MM.1S (cell line): ENCODE measurements at regions not wholly inside any gene's neighbourhood (a gene's known extent, or its start where the extent isn't known, plus 50 kb on each side); places are given as distances from the start of the nearest gene placed in this dataset.

ENCODE experiments used
- DNase-seq: peaks from one replicate; pipeline ENCODE4 v3.0.0-alpha.2; 2015
- H2AFZ ChIP-seq: fragments of 300-600 bp; sonication (generic); 2 replicates; pipeline ENCODE4 v1.6.0; 2016; ENCODE audit warnings: antibody characterized with exemption, low read length
- H3F3A ChIP-seq: fragments of 300-600 bp; sonication (generic); 2 replicates; pipeline ENCODE4 v1.6.1; 2016; ENCODE audit warnings: mild to moderate bottlenecking, antibody characterized with exemption, low read length, moderate library complexity, mixed read lengths; ENCODE audit not compliant: insufficient read depth
- H3K27ac ChIP-seq: fragments of 300-600 bp; sonication (generic); 2 replicates; pipeline ENCODE4 v1.5.1; 2016; ENCODE audit warnings: mild to moderate bottlenecking, low read length
- H3K27me3 ChIP-seq: fragments of 300-600 bp; sonication (generic); replicated peaks from 2 replicates; pipeline ENCODE4 v1.6.0; 2016; ENCODE audit warnings: low read length; ENCODE audit not compliant: insufficient read depth
- H3K36me3 ChIP-seq: fragments of 300-600 bp; sonication (generic); replicated peaks from 2 replicates; pipeline ENCODE4 v1.6.1; 2016; ENCODE audit warnings: mild to moderate bottlenecking, low read length, mixed read lengths; ENCODE audit not compliant: insufficient read depth
- H3K4me1 ChIP-seq: fragments of 300-600 bp; sonication (generic); 2 replicates; pipeline ENCODE4 v1.6.1; 2016; ENCODE audit warnings: low read length, mixed read lengths
- H3K4me2 ChIP-seq: fragments of 300-600 bp; sonication (generic); 2 replicates; pipeline ENCODE4 v1.6.0; 2016; ENCODE audit warnings: low read depth, low read length
- H3K4me3 ChIP-seq: fragments of 300-600 bp; sonication (generic); 2 replicates; pipeline ENCODE4 v1.5.1; 2016; ENCODE audit warnings: low read length, mixed read lengths
- H3K79me2 ChIP-seq: fragments of 300-600 bp; sonication (generic); 2 replicates; pipeline ENCODE4 v1.6.1; 2016; ENCODE audit warnings: mixed run types, low read length, mixed read lengths
- H3K9ac ChIP-seq: fragments of 300-600 bp; sonication (generic); 2 replicates; pipeline ENCODE4 v1.6.1; 2016; ENCODE audit warnings: low read length, mixed read lengths
- H3K9me2 ChIP-seq: fragments of 300-600 bp; sonication (generic); replicated peaks from 2 replicates; pipeline ENCODE4 v1.6.1; 2016; ENCODE audit warnings: mild to moderate bottlenecking, low read length, mixed read lengths; ENCODE audit not compliant: insufficient read depth
- H3K9me3 ChIP-seq: fragments of 300-600 bp; sonication (generic); replicated peaks from 2 replicates; pipeline ENCODE4 v1.6.1; 2016; ENCODE audit warnings: mild to moderate bottlenecking, low read length, mixed read lengths; ENCODE audit not compliant: insufficient read depth
- H4K20me1 ChIP-seq: fragments of 300-600 bp; sonication (generic); 2 replicates; pipeline ENCODE4 v1.6.1; 2016; ENCODE audit warnings: mild to moderate bottlenecking, low read length, moderate library complexity, mixed read lengths; ENCODE audit not compliant: insufficient read depth
- CTCF ChIP-seq: fragments of 300-600 bp; sonication (generic); IDR thresholded peaks from 2 replicates; pipeline ENCODE4 v1.5.1; 2016; ENCODE audit warnings: antibody characterized with exemption, low read length, mixed read lengths
- EZH2 ChIP-seq: fragments of 300-600 bp; sonication (generic); optimal IDR thresholded peaks from 2 replicates; pipeline ENCODE3; 2017; ENCODE audit warnings: low read depth, mild to moderate bottlenecking, antibody characterized with exemption, low read length, mixed read lengths
- EZH2phosphoT487 ChIP-seq: fragments of 300-600 bp; sonication (generic); IDR thresholded peaks from 2 replicates; pipeline ENCODE4 v1.6.1; 2018; ENCODE audit warnings: antibody characterized with exemption, low read length

DNA sequence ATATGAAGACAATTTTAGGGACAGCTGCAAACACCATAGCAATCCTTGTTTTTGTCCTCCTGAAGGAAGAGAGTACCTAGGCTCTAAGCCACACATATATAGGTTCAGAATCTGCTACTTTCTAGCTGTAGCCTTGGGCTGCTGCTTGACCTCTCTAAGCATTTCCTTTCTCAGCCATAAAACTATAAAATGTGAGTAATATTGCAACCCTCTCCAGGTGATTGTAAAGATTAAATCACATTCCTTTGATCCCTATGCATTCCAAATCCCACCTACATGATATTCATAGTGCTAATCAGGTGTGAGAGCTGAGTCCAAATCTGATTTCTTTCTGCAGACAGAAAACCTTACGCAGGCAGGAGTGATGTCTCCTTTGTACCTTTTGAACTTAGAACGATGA is 913.5 kb downstream of the VRK1 start:
- no peaks in the 10 kb centered on the region for H3K9me2 ChIP-seq
- H3K27me3 ChIP-seq = no peaks in the 10 kb centered on the region
- no peak overlapping the region for H3K9ac ChIP-seq
- no peaks in the 10 kb centered on the region for H4K20me1 ChIP-seq
- TF ChIP-seq EZH2phosphoT487 (no peak), EZH2 (no peak), CTCF (no peak)
- no peak overlapping the region for H2AFZ ChIP-seq
- H3K27ac ChIP-seq = no peak overlapping the region
- H3K36me3 ChIP-seq = no peaks in the 10 kb centered on the region
- peaks cover 10% of the 10 kb centered on the region; the same call in 1 of the 2 replicates for H3F3A ChIP-seq
- H3K4me1 ChIP-seq = peaks cover 23% of the 10 kb centered on the region
- no peak overlapping the region for H3K4me2 ChIP-seq
- no peak overlapping the region for H3K4me3 ChIP-seq
- H3K9me3 ChIP-seq = no peaks in the 10 kb centered on the region
- H3K79me2 ChIP-seq = no peaks in the 10 kb centered on the region
- DNase-seq = no peak

GRCh38 chr14:97712471-97712870 is 915.3 kb downstream of the VRK1 start:
- Histone ChIP-seq H2AFZ (no peak overlapping the region), H3K79me2 (no peaks in the 10 kb centered on the region), H3K4me1 (peaks cover 7% of the 10 kb centered on the region), H3K4me3 (no peak overlapping the region), H4K20me1 (no peaks in the 10 kb centered on the region), H3K27me3 (no peaks in the 10 kb centered on the region), H3F3A (peaks cover under 1% of the 10 kb centered on the region; the same call in 1 of the 2 replicates), H3K27ac (no peak overlapping the region), H3K9ac (no peak overlapping the region), H3K36me3 (no peaks in the 10 kb centered on the region), H3K4me2 (no peak overlapping the region), H3K9me2 (no peaks in the 10 kb centered on the region), H3K9me3 (no peaks in the 10 kb centered on the region)
- DNase-seq = no peak
- no peak for TF ChIP-seq EZH2
- no peak for TF ChIP-seq CTCF
- no peak for TF ChIP-seq EZH2phosphoT487

- no peak for TF ChIP-seq CTCF
- no peak for TF ChIP-seq EZH2phosphoT487
- TF ChIP-seq EZH2 = no peak
- H3K27ac ChIP-seq = no peak overlapping the region
These were observed 915.8 kb downstream of the VRK1 start for GRCh38 chr14:97713023-97713422.

More at GRCh38 chr14:97713023-97713422, 915.8 kb downstream of the VRK1 start:
- Histone ChIP-seq H3K4me1 (peaks cover 7% of the 10 kb centered on the region), H3K79me2 (no peaks in the 10 kb centered on the region), H3K36me3 (no peaks in the 10 kb centered on the region), H3K4me3 (no peak overlapping the region), H2AFZ (no peak overlapping the region), H3K9me2 (no peaks in the 10 kb centered on the region), H3K27me3 (no peaks in the 10 kb centered on the region), H3K9ac (no peak overlapping the region), H3F3A (no peaks in the 10 kb centered on the region), H3K4me2 (no peak overlapping the region), H4K20me1 (no peaks in the 10 kb centered on the region), H3K9me3 (no peaks in the 10 kb centered on the region)
- DNase-seq = no peak
